Endothelial cell of umbilical vein (primary cell): ENCODE measurements at regions not wholly inside any gene's neighbourhood (a gene's known extent, or its start where the extent isn't known, plus 50 kb on each side); places are given as distances from the start of the nearest gene placed in this dataset.

Experiments
- BruUV-seq: library from RNA; stranded (reverse); fragments of 400-500 nt; replicated peaks from 2 replicates; lab custom pipeline; 2021; lab: Mats Ljungman, UMichigan
- CTCF ChIA-PET: fragments of 300-600, 350-600 bp; sonication (Branson Sonifier 250); formaldehyde crosslinking; loops from one replicate; lab custom pipeline; 2021; ENCODE audit warnings: antibody characterized with exemption, inconsistent platforms; lab: Charles Lee
- POLR2A ChIA-PET: fragments of 300-600, 350-600 bp; sonication (Branson Sonifier 250); formaldehyde crosslinking; loops from one replicate; lab custom pipeline; 2021; ENCODE audit warnings: antibody characterized with exemption, inconsistent platforms; lab: Charles Lee
- DNase-seq: peaks from one replicate; pipeline ENCODE4 v3.0.0-alpha.2; 2011; ENCODE audit warnings: low read depth, low spot score
- FAIRE-seq: peaks from 2 replicates; lab custom pipeline; 2011; peaks lifted over from hg19 to GRCh38; lab: Jason Lieb, UNC
- H2AFZ ChIP-seq: 2 replicates; pipeline ENCODE4 v1.6.0; 2012; ENCODE audit warnings: low read depth, low read length, control low read depth, inconsistent platforms
- H3K27ac ChIP-seq: 2 replicates; pipeline ENCODE4 v1.5.1; 2011; ENCODE audit warnings: low read depth, mild to moderate bottlenecking, control low read depth, low read length, moderate library complexity; ENCODE audit not compliant: insufficient read depth
- H3K27me3 ChIP-seq, 2 experiments: 2 replicates each; pipeline versions ENCODE4 v1.6.0 to v1.6.1; 2011; ENCODE audit warnings: low read length in 2 of 2, mixed read lengths in 1 of 2; ENCODE audit not compliant: control insufficient read depth in 2 of 2, insufficient read depth in 2 of 2
- H3K36me3 ChIP-seq, 2 experiments: 2 replicates in 1 of 2; 3 replicates in 1 of 2; pipeline ENCODE4 v1.5.1; 2011; ENCODE audit warnings: low read length in 2 of 2, mild to moderate bottlenecking in 1 of 2, moderate library complexity in 1 of 2; ENCODE audit not compliant: control insufficient read depth in 2 of 2, insufficient read depth in 2 of 2; ENCODE audit errors: extremely low read depth in 1 of 2
- H3K4me1 ChIP-seq: 3 replicates; pipeline ENCODE4 v1.5.1; 2011; ENCODE audit warnings: mild to moderate bottlenecking, low read length; ENCODE audit not compliant: control insufficient read depth, insufficient read depth; ENCODE audit errors: extremely low read depth
- H3K4me2 ChIP-seq: 2 replicates; pipeline ENCODE4 v1.6.1; 2011; ENCODE audit warnings: low read length, control low read depth, mixed read lengths; ENCODE audit not compliant: insufficient read depth
- H3K4me3 ChIP-seq, 3 experiments: fragments of 200-600 bp in 1 of 3; sonication (generic), shearing (Covaris generic) in 1 of 3; replicated peaks in 1 of 3; 2 replicates each; pipeline ENCODE4 v1.5.1; 2011 to 2016; ENCODE audit warnings: control low read depth in 3 of 3, low read length in 3 of 3, mild to moderate bottlenecking in 2 of 3, inconsistent platforms in 1 of 3, low read depth in 1 of 3, moderate library complexity in 1 of 3; ENCODE audit not compliant: insufficient read depth in 1 of 3
- H3K79me2 ChIP-seq: 2 replicates; pipeline ENCODE4 v1.6.0; 2012; ENCODE audit warnings: low read length, inconsistent platforms; ENCODE audit not compliant: control insufficient read depth, insufficient read depth
- H3K9ac ChIP-seq: replicated peaks from 2 replicates; pipeline ENCODE3; 2011; ENCODE audit warnings: low read length, control low read depth; ENCODE audit not compliant: insufficient read depth; ENCODE audit errors: extremely low read depth
- H3K9me1 ChIP-seq: replicated peaks from 3 replicates; pipeline ENCODE4 v1.6.0; 2011; ENCODE audit warnings: mild to moderate bottlenecking, low read length; ENCODE audit not compliant: control insufficient read depth, insufficient read depth; ENCODE audit errors: extremely low read depth
- H3K9me3 ChIP-seq: replicated peaks from 2 replicates; pipeline ENCODE4 v1.5.1; 2012; ENCODE audit warnings: low read length, inconsistent platforms; ENCODE audit not compliant: control insufficient read depth, insufficient read depth
- H4K20me1 ChIP-seq: replicated peaks from 2 replicates; pipeline ENCODE3; 2011; ENCODE audit warnings: mild to moderate bottlenecking, low read length; ENCODE audit not compliant: control insufficient read depth, insufficient read depth; ENCODE audit errors: extremely low read depth
- CTCF ChIP-seq, 2 donors: IDR thresholded peaks; 1 replicate in 1 of 2; 2 replicates in 1 of 2; pipeline ENCODE4 v1.5.1; 2011; ENCODE audit warnings: low read length in 2 of 2, mild to moderate bottlenecking in 2 of 2, moderate library complexity in 2 of 2, control low read depth in 1 of 2, inconsistent platforms in 1 of 2, low read depth in 1 of 2; ENCODE audit not compliant: insufficient read depth in 1 of 2; ENCODE audit errors: extremely low read depth in 1 of 2
- EZH2 ChIP-seq: IDR thresholded peaks from 2 replicates; pipeline ENCODE4 v1.6.1; 2012; ENCODE audit warnings: borderline replicate concordance, low read depth, mild to moderate bottlenecking, moderate library complexity, low read length, inconsistent platforms; ENCODE audit not compliant: severe bottlenecking
- FOS ChIP-seq: IDR thresholded peaks from 2 replicates; pipeline ENCODE4 v1.6.1; 2011; ENCODE audit warnings: mild to moderate bottlenecking, low read length, moderate library complexity, borderline replicate concordance; ENCODE audit not compliant: insufficient read depth
- GATA2 ChIP-seq: IDR thresholded peaks from 2 replicates; pipeline ENCODE4 v1.7.0; 2011; ENCODE audit warnings: low read depth, mild to moderate bottlenecking, moderate library complexity, mixed read lengths, low read length; ENCODE audit not compliant: insufficient read length, insufficient read depth
- JUN ChIP-seq: IDR thresholded peaks from 2 replicates; pipeline ENCODE4 v1.6.1; 2011; ENCODE audit warnings: borderline replicate concordance, low read depth; ENCODE audit not compliant: insufficient read length, insufficient read depth
- MAX ChIP-seq: IDR thresholded peaks from 2 replicates; pipeline ENCODE4 v1.6.1; 2011; ENCODE audit not compliant: insufficient read depth, insufficient read length
- MYC ChIP-seq: IDR thresholded peaks from one replicate; pipeline ENCODE4 v1.6.1; 2011; ENCODE audit warnings: mild to moderate bottlenecking, low read depth, low read length
- POLR2A ChIP-seq: IDR thresholded peaks from 2 replicates; pipeline ENCODE4 v1.6.1; 2012; ENCODE audit warnings: low read depth, mild to moderate bottlenecking, control low read depth, low read length
- POLR2AphosphoS5 ChIP-seq: IDR thresholded peaks from 2 replicates; pipeline ENCODE4 v1.6.1; 2012; ENCODE audit warnings: low read depth, mild to moderate bottlenecking, control low read depth, low read length, moderate library complexity; ENCODE audit not compliant: insufficient read depth
- dilution Hi-C: fragments of 300-500 bp; cut with MboI; formaldehyde crosslinking; loops from one replicate; pipeline ENCODE4 v1.15.0; 2019; ENCODE audit warnings: low sequenced_read_pairs; ENCODE audit not compliant: extremely low pct_ligation_motif_present
- intact Hi-C: fragments of 100-400 bp; cut with micrococcal nuclease; formaldehyde crosslinking; loops from one replicate; pipeline ENCODE4 v1.10.0; 2022

GRCh38 chr1:94669198-94669597, 127.6 kb upstream of the F3 start:
- H3K27ac ChIP-seq: no peak overlapping the region
- POLR2A ChIA-PET: no interaction called here
- H3K9me3 ChIP-seq: no peaks in the 10 kb centered on the region
- intact Hi-C loops (no loop called here), dilution Hi-C loops (no loop called here)
- H3K4me3 ChIP-seq: no peak overlapping the region
- FAIRE-seq (no peak), DNase-seq (no peak)
- H3K27me3 ChIP-seq: peaks cover 4 to 16% of the 10 kb centered on the region in 2 experiments
- CTCF ChIA-PET: interaction anchor here (1.3 kb wide), 1 partner anchor 60 kb away, joined by 3 read pairs; no protein-coding TSS in a partner anchor
- H3K36me3 ChIP-seq: no peaks in the 10 kb centered on the region
- H4K20me1 ChIP-seq: no peaks in the 10 kb centered on the region
- no peaks in the 10 kb centered on the region for H3K79me2 ChIP-seq
- no peak for TF ChIP-seq MAX
- TF ChIP-seq CTCF (IDR thresholded peaks at IDR 0.05; ENCODE audit: extremely low read depth in 1 of 2, insufficient read depth in 1 of 2, low read depth in 1 of 2, low read length in 2 of 2): no peak
- no peak for TF ChIP-seq JUN
- no peak overlapping the region for H3K9ac ChIP-seq
- H2AFZ ChIP-seq: no peak overlapping the region
- no TSS peak for BruUV-seq
- no peaks in the 10 kb centered on the region for H3K9me1 ChIP-seq
- no peaks in the 10 kb centered on the region for H3K4me1 ChIP-seq
- no peak overlapping the region for H3K4me2 ChIP-seq

- no TSS peak for BruUV-seq
- CTCF ChIA-PET: interaction anchor here (1.3 kb wide), 1 partner anchor 61 kb away, joined by 3 read pairs; no protein-coding TSS in a partner anchor
- H3K9me1 ChIP-seq: no peaks in the 10 kb centered on the region
- no peaks in the 10 kb centered on the region for H3K4me1 ChIP-seq
- no peak overlapping the region for H3K4me3 ChIP-seq
- dilution Hi-C loops: no loop called here
- intact Hi-C loops: no loop called here
- H3K36me3 ChIP-seq: no peaks in the 10 kb centered on the region
- H4K20me1 ChIP-seq: no peaks in the 10 kb centered on the region
- TF ChIP-seq GATA2 (no peak), MAX (no peak), POLR2A (no peak), JUN (no peak), FOS (no peak), CTCF (IDR thresholded peaks at IDR 0.05; ENCODE audit: extremely low read depth in 1 of 2, insufficient read depth in 1 of 2, low read depth in 1 of 2, low read length in 2 of 2) (no peak), MYC (no peak), POLR2AphosphoS5 (no peak), EZH2 (no peak)
- H3K9me3 ChIP-seq: no peaks in the 10 kb centered on the region
- DNase-seq (no peak), FAIRE-seq (no peak)
- no peak overlapping the region for H3K9ac ChIP-seq
- no peak overlapping the region for H3K4me2 ChIP-seq
- POLR2A ChIA-PET: no interaction called here
- peaks cover 4 to 16% of the 10 kb centered on the region in 2 experiments for H3K27me3 ChIP-seq
- H2AFZ ChIP-seq: no peak overlapping the region
- H3K27ac ChIP-seq: no peak overlapping the region
- H3K79me2 ChIP-seq: no peaks in the 10 kb centered on the region
Measured at GRCh38 chr1:94668528-94668927, 127.0 kb upstream of the F3 start.
